ENCODE measurements at regions not wholly inside any gene's neighbourhood (a gene's known extent, or its start where the extent isn't known, plus 50 kb on each side); places are given as distances from the start of the nearest gene placed in this dataset.
A peak's percentile ranks its signal among the peaks of the same experiment; 100 is the strongest.

GRCh38 chr18:70468861-70469547 lies 180.2 kb downstream of the SOCS6 start (continued):
- TF ChIP-seq, protein P1, sequence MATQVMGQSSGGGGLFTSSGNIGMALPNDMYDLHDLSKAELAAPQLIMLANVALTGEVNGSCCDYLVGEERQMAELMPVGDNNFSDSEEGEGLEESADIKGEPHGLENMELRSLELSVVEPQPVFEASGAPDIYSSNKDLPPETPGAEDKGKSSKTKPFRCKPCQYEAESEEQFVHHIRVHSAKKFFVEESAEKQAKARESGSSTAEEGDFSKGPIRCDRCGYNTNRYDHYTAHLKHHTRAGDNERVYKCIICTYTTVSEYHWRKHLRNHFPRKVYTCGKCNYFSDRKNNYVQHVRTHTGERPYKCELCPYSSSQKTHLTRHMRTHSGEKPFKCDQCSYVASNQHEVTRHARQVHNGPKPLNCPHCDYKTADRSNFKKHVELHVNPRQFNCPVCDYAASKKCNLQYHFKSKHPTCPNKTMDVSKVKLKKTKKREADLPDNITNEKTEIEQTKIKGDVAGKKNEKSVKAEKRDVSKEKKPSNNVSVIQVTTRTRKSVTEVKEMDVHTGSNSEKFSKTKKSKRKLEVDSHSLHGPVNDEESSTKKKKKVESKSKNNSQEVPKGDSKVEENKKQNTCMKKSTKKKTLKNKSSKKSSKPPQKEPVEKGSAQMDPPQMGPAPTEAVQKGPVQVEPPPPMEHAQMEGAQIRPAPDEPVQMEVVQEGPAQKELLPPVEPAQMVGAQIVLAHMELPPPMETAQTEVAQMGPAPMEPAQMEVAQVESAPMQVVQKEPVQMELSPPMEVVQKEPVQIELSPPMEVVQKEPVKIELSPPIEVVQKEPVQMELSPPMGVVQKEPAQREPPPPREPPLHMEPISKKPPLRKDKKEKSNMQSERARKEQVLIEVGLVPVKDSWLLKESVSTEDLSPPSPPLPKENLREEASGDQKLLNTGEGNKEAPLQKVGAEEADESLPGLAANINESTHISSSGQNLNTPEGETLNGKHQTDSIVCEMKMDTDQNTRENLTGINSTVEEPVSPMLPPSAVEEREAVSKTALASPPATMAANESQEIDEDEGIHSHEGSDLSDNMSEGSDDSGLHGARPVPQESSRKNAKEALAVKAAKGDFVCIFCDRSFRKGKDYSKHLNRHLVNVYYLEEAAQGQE (IDR thresholded peaks at IDR 0.05; ENCODE audit: low read depth): no peak
- TF ChIP-seq, protein P2, sequence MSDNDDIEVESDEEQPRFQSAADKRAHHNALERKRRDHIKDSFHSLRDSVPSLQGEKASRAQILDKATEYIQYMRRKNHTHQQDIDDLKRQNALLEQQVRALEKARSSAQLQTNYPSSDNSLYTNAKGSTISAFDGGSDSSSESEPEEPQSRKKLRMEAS (IDR thresholded peaks at IDR 0.05): no peak
- TF ChIP-seq, protein P3, sequence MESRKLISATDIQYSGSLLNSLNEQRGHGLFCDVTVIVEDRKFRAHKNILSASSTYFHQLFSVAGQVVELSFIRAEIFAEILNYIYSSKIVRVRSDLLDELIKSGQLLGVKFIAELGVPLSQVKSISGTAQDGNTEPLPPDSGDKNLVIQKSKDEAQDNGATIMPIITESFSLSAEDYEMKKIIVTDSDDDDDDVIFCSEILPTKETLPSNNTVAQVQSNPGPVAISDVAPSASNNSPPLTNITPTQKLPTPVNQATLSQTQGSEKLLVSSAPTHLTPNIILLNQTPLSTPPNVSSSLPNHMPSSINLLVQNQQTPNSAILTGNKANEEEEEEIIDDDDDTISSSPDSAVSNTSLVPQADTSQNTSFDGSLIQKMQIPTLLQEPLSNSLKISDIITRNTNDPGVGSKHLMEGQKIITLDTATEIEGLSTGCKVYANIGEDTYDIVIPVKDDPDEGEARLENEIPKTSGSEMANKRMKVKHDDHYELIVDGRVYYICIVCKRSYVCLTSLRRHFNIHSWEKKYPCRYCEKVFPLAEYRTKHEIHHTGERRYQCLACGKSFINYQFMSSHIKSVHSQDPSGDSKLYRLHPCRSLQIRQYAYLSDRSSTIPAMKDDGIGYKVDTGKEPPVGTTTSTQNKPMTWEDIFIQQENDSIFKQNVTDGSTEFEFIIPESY (IDR thresholded peaks at IDR 0.05; ENCODE audit: extremely low read depth, insufficient replicate concordance, low read length): no peak

DNA sequence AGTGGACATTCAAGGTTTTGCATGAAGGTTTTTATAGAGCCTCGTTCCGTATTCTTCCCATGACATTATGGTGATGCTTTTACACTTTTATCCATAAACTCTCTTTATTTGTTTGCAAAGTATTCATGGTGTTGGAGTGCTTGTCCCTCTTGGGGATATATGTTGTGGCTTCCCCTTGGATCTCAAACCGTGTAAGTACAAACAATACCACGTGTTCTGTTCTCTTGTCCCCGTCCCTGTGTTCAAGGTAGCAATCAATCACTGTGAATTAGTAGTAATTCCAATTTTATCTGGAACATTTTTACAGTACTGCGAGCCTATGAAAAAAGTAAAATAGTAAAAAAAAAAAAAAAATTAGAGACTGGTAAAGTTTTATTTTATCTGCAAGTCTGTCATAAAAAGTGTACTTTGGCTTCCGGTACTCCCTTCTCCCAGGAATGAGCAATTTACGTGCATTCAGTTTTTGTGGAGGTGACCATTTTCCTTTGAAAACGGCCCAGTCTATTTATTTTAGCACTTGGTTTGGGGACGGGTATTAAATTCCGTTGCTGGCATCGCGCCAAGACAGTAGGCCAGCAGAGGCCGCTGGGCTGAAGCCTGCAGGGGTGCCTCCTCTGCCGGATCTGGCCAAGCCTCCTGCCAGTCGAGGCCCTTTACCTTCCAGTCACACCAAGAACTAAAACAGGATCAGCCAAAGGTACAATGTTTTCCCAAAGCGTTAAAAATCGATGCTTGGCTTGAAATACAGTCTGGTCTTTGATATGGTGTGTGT lies 175.7 kb downstream of the SOCS6 start:
- RAD21 ChIA-PET (ENCODE audit: low non-redundant PET in 1 of 2, low total read pairs in 2 of 2, uncharacterized antibody in 2 of 2, unreplicated experiment in 2 of 2): no interaction called here
- no peaks in the 10 kb centered on the region for H3K27me3 ChIP-seq (ENCODE audit: insufficient read depth, low read length)
- POLR2A ChIA-PET: no interaction called here
- no peaks in the 10 kb centered on the region for H3K36me3 ChIP-seq (ENCODE audit: control insufficient read depth in 1 of 2, insufficient read depth in 2 of 2, low read length in 2 of 2)
- H3K4me2 ChIP-seq (ENCODE audit: low read length): peak overlapping the region; percentile 75
- peak overlapping the region; percentile 94 for H2AFZ ChIP-seq (ENCODE audit: low read depth, low read length, poor library complexity, severe bottlenecking)
- peak overlapping the region; percentile 24 to 46 for H3K4me3 ChIP-seq (replicated peaks in 1 of 2; ENCODE audit: low read depth in 1 of 2, low read length in 2 of 2)
- peak overlapping the region; percentile 26; the same call in 1 of the 2 replicates for H3K9ac ChIP-seq (ENCODE audit: low read length)
- no peaks in the 10 kb centered on the region for H3K9me3 ChIP-seq (ENCODE audit: control insufficient read depth in 1 of 2, insufficient read depth in 1 of 2, low read depth in 1 of 2, low read length in 2 of 2)
- no peaks in the 10 kb centered on the region for H3K9me2 ChIP-seq (ENCODE audit: insufficient read depth)
- DNase-seq (ENCODE audit: low read depth, low spot score): peak; percentile 56
- H3K27ac ChIP-seq (ENCODE audit: low read depth, low read length): peak overlapping the region; percentile 34
- intact Hi-C loops (cut with micrococcal nuclease): no loop called here
- no peaks in the 10 kb centered on the region for H3K79me2 ChIP-seq (ENCODE audit: insufficient read depth, low read length)
- no peaks in the 10 kb centered on the region for H4K20me1 ChIP-seq (ENCODE audit: insufficient read depth)
- ATAC-seq: peak; percentile 86
- H3K4me1 ChIP-seq (ENCODE audit: control insufficient read depth in 1 of 2, insufficient read depth in 2 of 2, low read length in 2 of 2): peaks cover 13% of the 10 kb centered on the region in 2 experiments
- no TSS peak for BruUV-seq (replicated peaks)
- CTCF ChIA-PET: no interaction called here
- TF ChIP-seq TCF7L2 (IDR thresholded peaks at IDR 0.05; ENCODE audit: borderline replicate concordance, extremely low read depth, insufficient read depth, insufficient read length): no peak
- TF ChIP-seq ELF1 (IDR thresholded peaks at IDR 0.05; ENCODE audit: borderline replicate concordance, low read depth): no peak
- TF ChIP-seq, protein P1 (IDR thresholded peaks at IDR 0.05; ENCODE audit: low read depth): no peak
- TF ChIP-seq, protein P4, sequence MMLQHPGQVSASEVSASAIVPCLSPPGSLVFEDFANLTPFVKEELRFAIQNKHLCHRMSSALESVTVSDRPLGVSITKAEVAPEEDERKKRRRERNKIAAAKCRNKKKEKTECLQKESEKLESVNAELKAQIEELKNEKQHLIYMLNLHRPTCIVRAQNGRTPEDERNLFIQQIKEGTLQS (IDR thresholded peaks at IDR 0.05): no peak
- TF ChIP-seq, protein P3 (IDR thresholded peaks at IDR 0.05; ENCODE audit: extremely low read depth, insufficient replicate concordance, low read length): no peak
- no peak for TF ChIP-seq YY1 (IDR thresholded peaks at IDR 0.05; ENCODE audit: extremely low read depth, insufficient replicate concordance, low read depth, low read length)

Measured in HCT116 (cell line).